ENCODE measurements at regions not wholly inside any gene's neighbourhood (a gene's known extent, or its start where the extent isn't known, plus 50 kb on each side); places are given as distances from the start of the nearest gene placed in this dataset.
"Not testable (repeated sequence)": the region's sequence is repeated elsewhere in the genome, so short reads cannot be mapped to it uniquely, and the experiment has no call there.

DNA sequence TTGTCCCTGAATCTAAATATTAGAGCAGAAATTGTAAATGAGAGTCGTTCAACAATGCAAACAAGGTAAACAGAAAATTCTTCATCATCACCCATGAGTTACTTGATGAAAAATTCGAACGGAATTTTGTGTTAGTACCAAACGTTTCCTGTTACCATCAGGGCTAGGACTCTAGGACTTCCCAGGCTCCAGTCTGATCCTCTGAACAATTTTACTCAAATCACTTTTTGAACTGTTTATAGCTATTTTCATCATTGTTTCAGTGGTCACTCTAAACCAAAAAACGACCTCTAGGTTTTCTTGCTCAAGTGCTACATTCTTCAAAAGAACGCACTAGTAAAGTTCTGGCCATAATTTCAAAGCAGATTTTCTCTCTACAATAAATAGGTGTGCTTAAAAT lies 273.3 kb downstream of the MREG start:
- no peak for DNase-seq

- no peak for DNase-seq
These were observed 275.0 kb downstream of the MREG start for GRCh38 chr2:215738351-215738750.

GRCh38 chr2:215737477-215737876 lies 275.9 kb downstream of the MREG start:
- DNase-seq = no peak

GRCh38 chr2:215736653-215737290 lies 276.6 kb downstream of the MREG start:
- DNase-seq = no peak

DNA sequence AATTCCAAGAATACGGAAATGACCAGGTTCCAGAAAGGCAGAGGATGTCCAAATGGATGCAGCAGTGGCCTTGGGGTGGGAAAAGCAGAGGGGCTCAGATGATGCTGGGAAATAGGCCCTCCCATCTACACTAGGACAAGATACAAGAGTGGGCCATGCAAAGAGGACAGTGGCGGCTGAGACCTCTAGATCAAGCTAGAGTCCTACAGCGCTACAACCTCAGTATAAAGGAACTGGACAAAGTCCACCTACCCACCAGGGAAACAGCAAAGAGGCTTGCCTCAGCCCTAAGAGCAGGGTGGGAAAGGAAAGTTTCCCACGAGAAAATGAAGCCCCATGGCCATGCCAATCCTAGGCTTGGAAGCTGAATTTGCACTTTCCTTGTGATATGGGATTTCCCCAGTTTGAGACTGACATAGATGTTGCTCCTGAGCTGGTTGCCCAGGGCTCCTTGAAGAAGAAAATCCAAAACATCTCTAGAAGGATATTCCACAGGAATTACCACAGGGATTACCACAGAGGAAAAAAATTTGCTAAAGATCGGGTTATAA lies 282.2 kb downstream of the MREG start:
- no peak for DNase-seq

- DNase-seq = no peak
These were observed 283.2 kb downstream of the MREG start for GRCh38 chr2:215729985-215730620.

GRCh38 chr2:215728504-215729065 lies 284.8 kb downstream of the MREG start:
- DNase-seq = no peak

DNA sequence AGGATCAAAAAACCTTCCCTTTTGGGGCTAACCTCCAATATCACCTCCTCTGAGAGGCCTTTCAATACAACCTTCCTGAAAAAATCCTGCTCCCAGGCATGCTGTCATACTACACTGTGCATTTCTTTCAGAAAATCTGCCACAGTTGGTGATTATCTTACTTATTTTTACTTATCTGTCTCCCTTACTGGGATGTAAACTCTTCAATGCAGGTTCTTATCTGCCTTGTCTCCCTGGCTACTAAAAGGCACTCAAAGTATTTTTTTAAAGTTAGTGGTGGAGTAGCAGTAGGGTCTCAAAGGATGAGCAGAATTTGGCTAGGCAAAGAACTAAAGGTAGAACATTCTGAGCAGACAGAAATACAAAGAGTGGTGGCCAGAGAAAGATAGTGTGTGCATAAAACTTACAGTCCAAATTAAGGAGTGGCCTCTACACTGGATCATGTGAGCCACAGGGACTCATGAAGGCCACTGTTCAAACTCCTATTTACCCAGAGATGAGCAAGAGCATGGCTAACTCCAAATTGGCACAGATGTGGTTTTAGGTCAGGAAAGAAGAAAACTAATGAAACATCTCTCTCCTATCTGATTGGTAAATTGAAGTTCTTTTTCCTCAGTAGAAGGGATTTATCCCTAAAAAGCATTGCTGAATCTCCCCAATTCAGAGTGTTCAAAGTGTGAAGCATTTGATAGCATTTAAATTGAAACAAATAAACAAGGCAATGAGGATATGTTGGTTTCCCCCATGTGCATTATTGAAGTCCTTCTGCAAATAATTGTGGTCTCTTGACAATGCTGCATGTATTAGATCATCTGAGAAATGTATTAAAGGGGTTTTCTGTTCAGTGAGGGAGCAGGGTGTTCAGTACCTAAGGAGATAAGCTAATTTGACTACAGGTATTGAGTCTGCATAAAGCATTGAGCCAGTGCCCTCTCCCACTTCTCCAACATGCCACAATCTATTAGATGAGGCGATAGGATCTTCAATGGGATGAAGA lies 285.5 kb downstream of the MREG start:
- DNase-seq = no peak

DNA sequence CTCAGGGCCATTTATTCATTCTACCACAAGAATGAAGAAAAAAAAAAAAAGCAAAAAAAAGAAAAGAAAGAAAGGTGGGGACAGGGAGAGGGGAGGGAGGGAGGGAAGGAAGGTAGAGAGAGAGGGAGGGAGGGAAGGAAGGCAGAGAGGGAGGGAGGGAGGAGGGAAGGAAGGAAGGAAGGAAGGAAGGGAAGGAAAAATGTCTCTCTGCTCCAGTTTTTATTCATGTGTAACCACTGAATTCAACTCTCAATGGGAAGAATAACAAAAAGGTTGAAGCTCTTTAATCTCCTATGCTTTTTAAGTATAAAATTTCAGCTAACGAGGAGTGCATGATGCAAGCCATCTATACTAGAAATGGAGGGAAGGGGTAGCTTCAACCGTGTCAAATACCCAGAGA lies 287.3 kb downstream of the MREG start:
- DNase-seq = no peak

- no peak for DNase-seq
These were observed 288.3 kb upstream of the FN1 start for GRCh38 chr2:215724146-215724545.

DNA sequence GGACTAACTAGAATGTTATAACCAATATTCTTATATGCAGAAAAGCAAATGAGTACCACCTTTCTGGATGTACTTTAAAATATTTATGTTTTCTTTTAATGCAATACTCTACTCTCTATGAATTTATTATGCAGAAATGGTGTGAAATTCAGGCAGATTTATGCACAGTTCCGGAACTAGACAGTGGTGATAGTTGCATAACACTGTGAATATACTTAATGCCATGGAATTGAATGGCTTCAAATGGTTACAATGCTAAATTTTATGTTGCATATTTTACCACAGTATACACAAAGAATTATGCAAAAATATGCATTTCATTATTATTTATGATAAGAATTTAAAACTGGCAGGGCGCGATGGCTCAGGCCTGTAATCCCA lies 287.8 kb upstream of the FN1 start:
- no peak for DNase-seq

DNA sequence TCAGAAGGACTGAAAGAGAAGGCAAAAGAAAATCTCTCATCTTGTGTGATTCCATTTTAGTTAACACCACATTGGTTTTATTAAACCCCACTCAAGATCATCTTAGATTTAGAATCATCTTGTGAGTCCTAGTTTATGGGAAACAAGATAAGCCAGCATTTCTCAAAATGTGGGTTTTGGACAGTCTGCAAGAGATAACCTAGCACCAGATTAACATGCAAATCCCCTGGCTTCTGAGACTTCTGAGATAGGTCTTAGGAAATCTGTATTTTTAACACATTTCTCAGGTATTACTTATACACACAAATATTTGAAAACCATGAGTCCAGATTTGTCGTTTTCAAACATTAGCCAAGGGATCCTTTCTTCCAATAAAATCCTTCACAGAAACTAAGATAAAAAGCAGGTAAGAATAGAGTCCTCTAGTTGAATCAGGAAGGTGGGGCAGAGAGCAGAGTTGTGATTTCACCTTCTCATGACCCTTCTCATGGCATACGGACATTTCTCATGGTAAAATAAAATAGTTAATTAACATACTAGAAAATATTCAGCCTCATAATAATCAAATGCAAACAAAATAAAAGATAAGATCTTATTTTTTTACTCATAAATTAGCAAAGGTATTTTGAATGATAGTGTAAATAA lies 287.2 kb upstream of the FN1 start:
- DNase-seq = no peak

DNA sequence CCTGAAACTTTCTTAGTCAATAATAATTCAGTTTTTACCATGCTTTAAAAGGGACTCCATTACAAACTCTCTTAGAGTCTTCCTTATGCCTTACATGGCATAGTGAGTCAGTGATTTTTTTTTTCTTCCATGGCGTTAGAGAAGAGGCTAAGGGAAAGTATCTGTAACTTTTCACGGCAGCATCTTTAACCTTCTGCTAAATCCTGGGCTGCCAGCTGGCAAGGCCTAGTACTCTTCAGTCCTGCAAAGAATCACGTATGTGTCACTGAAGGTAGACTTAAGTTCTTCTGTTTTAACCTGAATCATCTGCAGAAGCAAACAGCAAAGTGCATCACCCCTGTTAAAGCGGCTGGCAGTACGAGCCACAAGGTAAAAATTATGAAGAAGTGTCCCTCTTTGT lies 286.3 kb upstream of the FN1 start:
- DNase-seq = no peak

DNA sequence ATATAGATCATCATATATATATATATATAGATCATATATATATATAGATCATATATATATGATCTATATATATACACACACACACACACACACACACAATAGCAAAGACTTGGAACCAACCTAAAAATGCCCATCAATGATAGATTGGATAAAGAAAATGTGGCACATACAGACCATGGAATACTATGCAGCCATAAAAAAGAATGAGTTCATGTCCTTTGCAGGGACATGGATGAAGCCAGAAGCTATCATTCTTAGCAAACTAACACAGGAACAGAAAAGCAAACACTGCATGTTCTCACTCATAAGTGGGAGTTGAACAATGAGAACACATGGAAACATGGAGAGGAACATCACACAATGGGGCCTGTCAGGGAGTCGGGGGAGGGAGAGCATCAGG lies 285.6 kb upstream of the FN1 start:
- not testable (repeated sequence) for DNase-seq

- DNase-seq = no peak
These were observed 283.0 kb upstream of the FN1 start for GRCh38 chr2:215718890-215719289.

- no peak for DNase-seq
These were observed 282.6 kb upstream of the FN1 start for GRCh38 chr2:215718436-215718835.

GRCh38 chr2:215717501-215718381 lies 281.9 kb upstream of the FN1 start:
- DNase-seq = no peak

DNA sequence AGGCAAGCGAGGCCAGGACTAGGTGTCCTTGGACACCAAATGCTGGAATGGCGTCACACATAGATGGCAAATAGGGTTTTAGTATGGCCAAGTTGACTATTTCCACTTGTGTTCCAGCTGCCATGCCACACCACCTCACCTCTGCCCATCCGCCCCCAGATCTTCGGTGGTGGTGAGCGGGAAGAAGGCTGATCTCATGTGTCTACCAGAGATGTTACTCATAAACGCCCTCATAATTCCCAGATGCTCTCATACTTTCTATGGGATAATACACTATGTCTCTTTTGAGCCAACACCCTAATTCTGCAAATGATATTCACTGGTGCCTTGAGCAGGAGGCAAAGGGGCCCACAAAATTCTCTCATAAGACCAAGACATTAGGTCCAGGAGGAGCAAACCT lies 281.1 kb upstream of the FN1 start:
- DNase-seq = no peak

- DNase-seq = no peak
These were observed 277.3 kb upstream of the FN1 start for GRCh38 chr2:215712871-215713790.

DNA sequence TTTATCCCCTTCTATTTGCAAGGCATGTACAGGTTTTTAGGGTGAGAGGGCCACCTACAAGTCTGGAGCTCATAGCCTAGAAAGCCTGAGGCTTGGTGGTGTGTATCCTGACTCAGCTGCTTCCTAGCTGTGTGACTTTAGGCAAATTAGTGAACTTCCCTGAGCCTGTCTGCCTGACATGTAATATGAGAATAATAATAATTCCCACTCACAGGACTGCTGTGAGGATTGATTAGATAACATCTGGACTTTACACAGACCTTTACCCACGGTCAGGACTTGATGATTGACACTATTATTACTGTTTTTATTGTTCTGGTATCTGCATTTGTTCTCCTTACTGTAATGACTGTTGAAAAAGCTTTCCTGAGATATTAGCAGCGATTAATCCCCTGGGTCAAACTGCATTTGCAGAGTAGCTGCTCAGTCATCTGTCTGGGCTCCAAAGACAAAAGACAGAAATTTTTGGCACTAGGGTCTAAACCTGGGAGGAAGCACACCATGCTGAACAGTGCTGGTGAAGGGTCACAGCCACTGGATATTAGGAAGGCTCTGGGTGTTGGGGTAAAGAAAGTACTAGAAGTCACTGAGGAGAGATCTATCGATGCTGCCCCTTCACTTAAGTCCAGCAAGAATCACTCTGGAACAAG lies 276.5 kb upstream of the FN1 start:
- no peak for DNase-seq

Data from NCI-H1436 treated with DMSO at 0.1 percent for 48 hours (cell line).